Neural cell (in vitro differentiated cells): ENCODE measurements at regions not wholly inside any gene's neighbourhood (a gene's known extent, or its start where the extent isn't known, plus 50 kb on each side); places are given as distances from the start of the nearest gene placed in this dataset.

Experiments used
- H2AFZ ChIP-seq: fragments of 200-600, 300-800 bp; sonication (generic), shearing (Covaris generic); 2 replicates; pipeline ENCODE4 v1.6.0; 2014; ENCODE audit warnings: low read depth, mild to moderate bottlenecking, antibody characterized with exemption, low read length, moderate library complexity
- H3F3A ChIP-seq: fragments of 200-600 bp; shearing (Covaris generic); 2 replicates; pipeline ENCODE4 v1.6.1; 2016; ENCODE audit warnings: mild to moderate bottlenecking, moderate library complexity, mixed read lengths, antibody characterized with exemption, low read length; ENCODE audit not compliant: insufficient read depth, poor library complexity, severe bottlenecking
- H3K27ac ChIP-seq: fragments of 200-600, 300-800 bp; sonication (generic), shearing (Covaris generic); 2 replicates; pipeline ENCODE4 v1.5.1; 2014; ENCODE audit warnings: mild to moderate bottlenecking, low read length, moderate library complexity
- H3K27me3 ChIP-seq: fragments of 300-800, 200-600 bp; sonication (generic), shearing (Covaris generic); 2 replicates; pipeline ENCODE4 v1.6.0; 2014; ENCODE audit warnings: mild to moderate bottlenecking, low read depth, low read length, moderate library complexity; ENCODE audit not compliant: insufficient read depth
- H3K36me3 ChIP-seq: fragments of 300-800, 200-600 bp; sonication (generic), shearing (Covaris generic); 2 replicates; pipeline ENCODE4 v1.5.1; 2014; ENCODE audit warnings: mild to moderate bottlenecking, antibody characterized with exemption, low read length, moderate library complexity; ENCODE audit not compliant: insufficient read depth
- H3K4me2 ChIP-seq: fragments of 300-800, 200-600 bp; sonication (generic), shearing (Covaris generic); 2 replicates; pipeline ENCODE4 v1.6.0; 2014; ENCODE audit warnings: mild to moderate bottlenecking, low read length
- H3K4me3 ChIP-seq: fragments of 300-800, 200-600 bp; sonication (generic), shearing (Covaris generic); 2 replicates; pipeline ENCODE4 v1.5.1; 2014; ENCODE audit warnings: mild to moderate bottlenecking, low read length, moderate library complexity
- H3K79me2 ChIP-seq: fragments of 200-600 bp; shearing (Covaris generic); replicated peaks from 2 replicates; pipeline ENCODE4 v1.6.0; 2014; ENCODE audit warnings: mild to moderate bottlenecking, low read length, moderate library complexity; ENCODE audit not compliant: insufficient read depth
- H3K9ac ChIP-seq: fragments of 300-800, 200-600 bp; sonication (generic), shearing (Covaris generic); 2 replicates; pipeline ENCODE4 v1.6.1; 2016; ENCODE audit warnings: mild to moderate bottlenecking, low read length, mixed read lengths
- H3K9me2 ChIP-seq: fragments of 200-600 bp; shearing (Covaris generic); 2 replicates; pipeline ENCODE4 v1.6.1; 2016; ENCODE audit warnings: mild to moderate bottlenecking, low read length, mixed read lengths; ENCODE audit not compliant: insufficient read depth
- H3K9me3 ChIP-seq: fragments of 200-600, 300-800 bp; sonication (generic), shearing (Covaris generic); 2 replicates; pipeline ENCODE4 v1.6.1; 2016; ENCODE audit warnings: mild to moderate bottlenecking, mixed run types, low read length, moderate library complexity, mixed read lengths
- H4K20me1 ChIP-seq: fragments of 200-600 bp; shearing (Covaris generic); 2 replicates; pipeline ENCODE4 v1.6.1; 2016; ENCODE audit warnings: mild to moderate bottlenecking, mixed run types; ENCODE audit not compliant: insufficient read depth
- EP300 ChIP-seq: fragments of 450-650 bp; conservative IDR thresholded peaks from 2 replicates; pipeline ENCODE4 v1.6.1; 2014; ENCODE audit warnings: antibody characterized with exemption, mild to moderate bottlenecking, moderate library complexity; ENCODE audit not compliant: poor library complexity, severe bottlenecking
- EZH2 ChIP-seq: fragments of 200-600, 300-800 bp; shearing (Covaris generic), sonication (generic); IDR thresholded peaks from 2 replicates; pipeline ENCODE4 v1.6.1; 2014; ENCODE audit warnings: antibody characterized with exemption, low read length, borderline replicate concordance, mild to moderate bottlenecking; ENCODE audit not compliant: insufficient read depth, poor library complexity, severe bottlenecking
- MXI1 ChIP-seq: fragments of 450-650 bp; conservative IDR thresholded peaks from 2 replicates; pipeline ENCODE4 v1.6.1; 2014; ENCODE audit warnings: antibody characterized with exemption, mild to moderate bottlenecking; ENCODE audit not compliant: poor library complexity, severe bottlenecking
- POLR2AphosphoS5 ChIP-seq: IDR thresholded peaks from 2 replicates; pipeline ENCODE4 v1.6.1; 2012
- RAD21 ChIP-seq: fragments of 450-650 bp; conservative IDR thresholded peaks from 2 replicates; pipeline ENCODE4 v1.6.1; 2014; ENCODE audit warnings: antibody characterized with exemption, mild to moderate bottlenecking, moderate library complexity
- SMC3 ChIP-seq: fragments of 450-650 bp; conservative IDR thresholded peaks from 2 replicates; pipeline ENCODE4 v1.6.1; 2014; ENCODE audit warnings: antibody characterized with exemption, mild to moderate bottlenecking, moderate library complexity; ENCODE audit not compliant: poor library complexity
- TAF1 ChIP-seq: IDR thresholded peaks from 2 replicates; pipeline ENCODE4 v1.6.1; 2012; ENCODE audit warnings: low read depth
- TF ChIP-seq, protein P1 (sequence below): IDR thresholded peaks from 2 replicates; pipeline ENCODE4 v1.6.1; 2012; ENCODE audit warnings: borderline replicate concordance
- TF ChIP-seq, protein P2 (sequence below): fragments of 450-650 bp; IDR thresholded peaks from 2 replicates; pipeline ENCODE4 v1.5.1; 2014; ENCODE audit warnings: antibody characterized with exemption, mild to moderate bottlenecking, moderate library complexity; ENCODE audit not compliant: poor library complexity, severe bottlenecking

DNA sequence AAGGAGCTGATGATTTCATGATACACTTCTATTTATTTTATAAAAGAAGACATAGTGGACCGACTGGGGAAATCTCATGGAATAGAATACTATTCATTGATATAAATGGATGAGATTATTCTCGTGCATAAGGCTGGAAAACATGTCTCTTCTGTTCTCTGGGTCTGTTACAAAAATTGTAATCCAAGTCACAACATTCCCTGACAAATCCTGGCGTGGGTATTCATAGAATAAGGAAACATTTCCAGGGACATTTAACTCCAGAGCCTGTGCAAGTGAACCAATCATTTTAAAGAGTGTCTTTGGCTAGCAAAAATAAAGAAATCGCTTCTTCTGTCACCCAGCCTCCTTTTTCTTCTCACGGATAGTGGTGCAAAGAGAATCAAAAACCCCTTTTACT is 1148.5 kb upstream of the AUTS2 start:
- Histone ChIP-seq H3K9ac (no peak overlapping the region), H3K9me2 (no peaks in the 10 kb centered on the region), H3K79me2 (no peaks in the 10 kb centered on the region), H3K27me3 (no peaks in the 10 kb centered on the region), H4K20me1 (no peaks in the 10 kb centered on the region), H2AFZ (no peak overlapping the region), H3K4me3 (no peak overlapping the region), H3K9me3 (no peaks in the 10 kb centered on the region), H3K27ac (no peak overlapping the region), H3F3A (no peaks in the 10 kb centered on the region), H3K4me2 (no peak overlapping the region), H3K36me3 (no peaks in the 10 kb centered on the region)
- TF ChIP-seq, protein P1, sequence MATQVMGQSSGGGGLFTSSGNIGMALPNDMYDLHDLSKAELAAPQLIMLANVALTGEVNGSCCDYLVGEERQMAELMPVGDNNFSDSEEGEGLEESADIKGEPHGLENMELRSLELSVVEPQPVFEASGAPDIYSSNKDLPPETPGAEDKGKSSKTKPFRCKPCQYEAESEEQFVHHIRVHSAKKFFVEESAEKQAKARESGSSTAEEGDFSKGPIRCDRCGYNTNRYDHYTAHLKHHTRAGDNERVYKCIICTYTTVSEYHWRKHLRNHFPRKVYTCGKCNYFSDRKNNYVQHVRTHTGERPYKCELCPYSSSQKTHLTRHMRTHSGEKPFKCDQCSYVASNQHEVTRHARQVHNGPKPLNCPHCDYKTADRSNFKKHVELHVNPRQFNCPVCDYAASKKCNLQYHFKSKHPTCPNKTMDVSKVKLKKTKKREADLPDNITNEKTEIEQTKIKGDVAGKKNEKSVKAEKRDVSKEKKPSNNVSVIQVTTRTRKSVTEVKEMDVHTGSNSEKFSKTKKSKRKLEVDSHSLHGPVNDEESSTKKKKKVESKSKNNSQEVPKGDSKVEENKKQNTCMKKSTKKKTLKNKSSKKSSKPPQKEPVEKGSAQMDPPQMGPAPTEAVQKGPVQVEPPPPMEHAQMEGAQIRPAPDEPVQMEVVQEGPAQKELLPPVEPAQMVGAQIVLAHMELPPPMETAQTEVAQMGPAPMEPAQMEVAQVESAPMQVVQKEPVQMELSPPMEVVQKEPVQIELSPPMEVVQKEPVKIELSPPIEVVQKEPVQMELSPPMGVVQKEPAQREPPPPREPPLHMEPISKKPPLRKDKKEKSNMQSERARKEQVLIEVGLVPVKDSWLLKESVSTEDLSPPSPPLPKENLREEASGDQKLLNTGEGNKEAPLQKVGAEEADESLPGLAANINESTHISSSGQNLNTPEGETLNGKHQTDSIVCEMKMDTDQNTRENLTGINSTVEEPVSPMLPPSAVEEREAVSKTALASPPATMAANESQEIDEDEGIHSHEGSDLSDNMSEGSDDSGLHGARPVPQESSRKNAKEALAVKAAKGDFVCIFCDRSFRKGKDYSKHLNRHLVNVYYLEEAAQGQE = no peak
- TF ChIP-seq RAD21 = no peak
- TF ChIP-seq, protein P2, sequence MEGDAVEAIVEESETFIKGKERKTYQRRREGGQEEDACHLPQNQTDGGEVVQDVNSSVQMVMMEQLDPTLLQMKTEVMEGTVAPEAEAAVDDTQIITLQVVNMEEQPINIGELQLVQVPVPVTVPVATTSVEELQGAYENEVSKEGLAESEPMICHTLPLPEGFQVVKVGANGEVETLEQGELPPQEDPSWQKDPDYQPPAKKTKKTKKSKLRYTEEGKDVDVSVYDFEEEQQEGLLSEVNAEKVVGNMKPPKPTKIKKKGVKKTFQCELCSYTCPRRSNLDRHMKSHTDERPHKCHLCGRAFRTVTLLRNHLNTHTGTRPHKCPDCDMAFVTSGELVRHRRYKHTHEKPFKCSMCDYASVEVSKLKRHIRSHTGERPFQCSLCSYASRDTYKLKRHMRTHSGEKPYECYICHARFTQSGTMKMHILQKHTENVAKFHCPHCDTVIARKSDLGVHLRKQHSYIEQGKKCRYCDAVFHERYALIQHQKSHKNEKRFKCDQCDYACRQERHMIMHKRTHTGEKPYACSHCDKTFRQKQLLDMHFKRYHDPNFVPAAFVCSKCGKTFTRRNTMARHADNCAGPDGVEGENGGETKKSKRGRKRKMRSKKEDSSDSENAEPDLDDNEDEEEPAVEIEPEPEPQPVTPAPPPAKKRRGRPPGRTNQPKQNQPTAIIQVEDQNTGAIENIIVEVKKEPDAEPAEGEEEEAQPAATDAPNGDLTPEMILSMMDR = no peak
- TF ChIP-seq SMC3 = no peak
- TF ChIP-seq MXI1 = no peak
- no peak for TF ChIP-seq POLR2AphosphoS5
- TF ChIP-seq TAF1 = no peak
- no peak for TF ChIP-seq EZH2
- TF ChIP-seq EP300 = no peak

DNA sequence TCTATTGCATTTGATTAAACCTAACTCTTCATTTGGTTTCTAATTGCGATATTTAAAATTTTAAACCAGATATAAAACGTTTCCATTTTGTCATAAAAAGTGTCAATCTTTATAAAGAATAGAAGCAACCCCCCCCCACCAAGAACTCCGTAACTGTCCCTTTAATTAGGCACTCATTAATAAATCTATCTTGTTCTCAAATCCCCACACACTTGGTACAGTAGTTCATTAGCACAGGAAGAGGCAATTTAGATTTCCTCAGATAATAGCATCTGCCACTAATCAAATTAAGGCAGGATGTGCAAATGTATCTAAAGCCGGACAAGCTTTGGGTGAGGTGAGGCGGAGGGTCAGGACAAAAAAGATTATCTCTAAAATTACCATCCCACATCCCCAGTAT is 1143.3 kb upstream of the AUTS2 start:
- TF ChIP-seq, protein P1 = no peak
- TF ChIP-seq TAF1 (no peak), SMC3 (no peak), EZH2 (no peak), MXI1 (no peak), RAD21 (no peak), EP300 (no peak), POLR2AphosphoS5 (no peak)
- TF ChIP-seq, protein P2 = no peak
- no peaks in the 10 kb centered on the region for H4K20me1 ChIP-seq
- H3K27me3 ChIP-seq = no peaks in the 10 kb centered on the region
- no peak overlapping the region for H3K9ac ChIP-seq
- no peaks in the 10 kb centered on the region for H3K9me3 ChIP-seq
- H3K4me3 ChIP-seq = no peak overlapping the region
- H3K27ac ChIP-seq = no peak overlapping the region
- H2AFZ ChIP-seq = no peak overlapping the region
- H3F3A ChIP-seq = no peaks in the 10 kb centered on the region
- no peaks in the 10 kb centered on the region for H3K9me2 ChIP-seq
- H3K4me2 ChIP-seq = no peak overlapping the region
- no peaks in the 10 kb centered on the region for H3K36me3 ChIP-seq
- no peaks in the 10 kb centered on the region for H3K79me2 ChIP-seq
